GM18517 (cell line): ENCODE measurements at regions not wholly inside any gene's neighbourhood (a gene's known extent, or its start where the extent isn't known, plus 50 kb on each side); places are given as distances from the start of the nearest gene placed in this dataset.
"Not testable (repeated sequence)": the region's sequence is repeated elsewhere in the genome, so short reads cannot be mapped to it uniquely, and the experiment has no call there.

Experiments used
- ATAC-seq: cut with Tn5 transposase; IDR thresholded peaks from one replicate; pipeline ENCODE4 v1.9.1; 2021; ENCODE audit warnings: mild to moderate bottlenecking, moderate library complexity; ENCODE audit not compliant: unreplicated experiment

DNA sequence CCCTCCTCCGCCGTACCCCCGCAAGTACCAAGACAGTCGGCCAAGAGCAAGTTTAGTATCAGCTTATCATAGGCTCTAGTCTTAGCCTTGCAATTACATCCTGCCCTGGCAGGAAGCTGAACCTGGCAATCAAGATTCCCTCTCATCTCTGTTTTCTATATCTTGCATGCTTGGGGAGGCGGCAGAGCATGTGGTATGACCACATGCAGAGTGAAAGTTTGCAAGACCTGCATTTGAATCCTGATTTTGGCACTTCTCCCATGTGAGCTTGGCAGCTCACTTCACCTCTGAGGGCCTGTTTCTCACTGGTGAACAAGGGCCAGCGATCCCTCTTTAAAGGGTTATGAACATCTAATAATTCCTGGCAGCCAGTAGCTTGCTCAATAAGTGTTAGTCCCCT lies 106.1 kb upstream of the FRMD4B start:
- ATAC-seq: no peak

DNA sequence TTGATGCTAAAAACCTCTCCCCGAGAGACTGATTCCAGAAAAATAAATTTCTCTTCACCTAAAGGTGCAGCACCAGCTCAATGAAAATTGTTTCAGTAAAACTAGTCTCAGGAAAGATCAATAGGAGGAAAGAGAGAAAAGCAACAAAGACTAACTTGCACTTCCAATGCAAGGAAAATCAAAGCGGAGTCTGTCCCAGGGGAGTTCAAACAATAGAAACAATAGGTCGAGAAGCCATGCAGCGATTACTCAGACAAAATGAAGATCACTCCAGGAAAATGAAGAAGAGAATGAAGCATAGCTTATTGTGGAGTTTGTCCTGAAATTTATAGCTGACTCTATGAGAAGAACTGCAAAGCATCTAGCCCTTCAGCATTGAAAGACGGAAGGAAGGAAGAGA lies 105.1 kb upstream of the FRMD4B start:
- no peak for ATAC-seq

DNA sequence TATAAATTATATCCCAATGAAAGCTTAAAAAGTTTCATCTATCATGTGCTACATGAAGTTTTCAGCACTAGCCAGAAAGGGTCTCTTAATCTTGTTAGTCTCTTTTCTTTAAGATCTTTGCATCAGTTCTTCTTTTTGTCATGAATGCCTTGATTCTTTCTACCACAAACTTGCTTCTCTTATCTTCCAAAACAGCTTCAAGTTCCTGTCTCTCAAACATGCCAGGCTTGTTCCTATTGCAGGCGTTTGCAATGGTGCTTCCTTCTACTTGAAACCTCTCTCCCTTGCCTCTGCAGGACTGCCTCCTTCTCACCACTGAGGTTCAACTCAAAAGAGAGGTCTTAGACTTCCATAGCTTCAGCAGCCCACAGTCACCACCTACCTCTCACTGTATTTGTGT lies 104.3 kb upstream of the FRMD4B start:
- ATAC-seq: no peak

DNA sequence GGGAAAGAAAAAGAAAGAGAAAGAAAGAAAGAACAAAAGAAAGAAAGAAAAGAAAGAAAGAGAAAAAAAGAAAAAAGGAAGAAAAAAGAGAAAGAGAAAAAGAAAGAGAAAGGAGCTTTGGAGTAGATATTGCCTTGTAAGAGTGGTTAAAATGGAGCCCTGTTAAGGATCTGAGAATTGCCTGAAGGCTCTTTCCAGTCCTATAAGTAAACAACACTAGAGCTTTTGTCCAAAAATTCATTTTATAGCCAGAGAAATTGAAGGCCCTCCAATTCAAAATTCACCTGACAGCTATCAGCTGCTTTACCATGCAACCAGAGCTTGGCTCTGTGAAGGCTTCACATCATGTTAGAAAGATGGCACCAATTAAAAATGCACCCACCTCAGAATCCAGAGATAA lies 102.1 kb upstream of the FRMD4B start:
- no peak for ATAC-seq

DNA sequence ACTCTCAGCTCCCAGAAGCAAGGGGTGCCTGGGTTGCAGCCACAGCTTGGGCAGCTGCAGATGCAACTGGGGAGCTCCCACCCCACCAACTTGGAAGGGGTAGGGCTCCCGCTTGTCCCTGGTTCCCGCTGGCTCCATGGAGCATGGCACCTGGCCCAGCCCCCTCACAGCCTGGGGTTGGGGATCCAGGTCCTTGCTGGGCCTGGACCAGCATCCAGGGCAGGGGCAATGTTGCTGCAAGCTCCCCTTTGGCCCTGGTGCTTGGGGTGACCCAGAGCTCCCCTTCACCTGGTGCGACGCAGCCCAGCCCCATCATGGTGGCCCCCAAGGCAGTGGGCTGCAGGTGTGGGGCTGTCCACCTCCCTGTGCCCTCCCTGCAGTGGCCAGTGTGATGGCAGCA lies 99.6 kb upstream of the FRMD4B start:
- no peak for ATAC-seq

DNA sequence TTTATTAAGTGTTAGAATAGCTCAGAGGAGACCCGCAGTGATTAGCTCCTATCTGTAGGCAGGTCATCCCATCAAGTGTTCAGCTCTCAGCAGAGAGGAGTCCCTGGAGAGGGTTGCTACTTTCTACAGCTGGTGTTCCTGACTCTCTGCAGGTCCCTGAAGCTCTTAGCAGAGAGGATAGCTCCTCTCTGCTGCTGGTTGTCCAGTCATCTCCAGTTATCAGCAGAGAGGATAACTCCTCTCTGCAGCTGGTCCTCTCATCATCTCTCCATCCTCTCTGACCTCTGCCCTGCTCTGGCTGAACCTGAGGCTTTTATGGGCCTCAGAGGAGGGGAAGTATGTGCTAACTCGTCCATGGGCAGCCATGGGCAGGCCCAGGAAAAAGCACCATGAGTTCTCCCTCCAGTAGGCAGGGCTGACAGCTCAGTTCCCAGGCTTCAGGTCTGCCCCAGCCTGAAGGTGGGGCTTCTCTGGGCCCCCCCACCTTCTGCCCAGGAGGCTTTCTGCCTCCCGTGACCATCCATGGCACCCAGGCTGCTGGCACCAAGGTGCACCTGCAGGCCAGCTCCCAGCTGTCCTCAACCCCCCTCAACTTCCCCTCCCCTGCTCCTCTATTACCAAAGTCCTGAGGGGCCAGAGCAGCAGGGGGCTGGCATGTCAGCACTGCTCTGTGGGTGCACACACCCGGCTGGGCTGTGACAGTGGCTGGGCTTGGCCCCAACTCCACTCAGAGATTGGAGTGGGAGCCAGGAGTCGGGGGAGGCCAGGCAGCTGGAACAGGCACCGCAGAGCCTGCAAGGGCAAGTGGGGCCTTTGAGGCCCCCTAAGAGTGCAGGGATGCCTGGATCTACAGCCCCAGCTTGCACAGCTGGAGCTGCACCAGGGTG lies 98.9 kb upstream of the FRMD4B start:
- ATAC-seq: no peak

DNA sequence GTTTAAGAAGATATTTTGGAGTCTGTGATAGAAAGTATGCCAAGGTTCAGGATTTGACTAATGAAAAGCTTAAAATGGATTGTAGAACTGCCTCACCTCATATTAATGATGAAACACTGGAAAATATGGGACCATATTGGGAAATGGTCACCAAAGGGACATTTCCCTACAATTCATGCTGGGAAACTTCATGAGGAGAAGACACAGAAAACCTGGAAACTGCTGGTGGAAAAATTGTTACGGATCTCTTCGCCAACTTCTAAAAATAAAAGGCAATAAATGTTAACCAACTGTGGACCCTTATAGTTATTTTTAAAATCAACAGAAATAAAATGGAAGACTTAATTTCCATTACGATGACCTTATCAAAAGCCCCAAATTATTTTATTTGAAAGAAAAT lies 97.6 kb upstream of the FRMD4B start:
- no peak for ATAC-seq

DNA sequence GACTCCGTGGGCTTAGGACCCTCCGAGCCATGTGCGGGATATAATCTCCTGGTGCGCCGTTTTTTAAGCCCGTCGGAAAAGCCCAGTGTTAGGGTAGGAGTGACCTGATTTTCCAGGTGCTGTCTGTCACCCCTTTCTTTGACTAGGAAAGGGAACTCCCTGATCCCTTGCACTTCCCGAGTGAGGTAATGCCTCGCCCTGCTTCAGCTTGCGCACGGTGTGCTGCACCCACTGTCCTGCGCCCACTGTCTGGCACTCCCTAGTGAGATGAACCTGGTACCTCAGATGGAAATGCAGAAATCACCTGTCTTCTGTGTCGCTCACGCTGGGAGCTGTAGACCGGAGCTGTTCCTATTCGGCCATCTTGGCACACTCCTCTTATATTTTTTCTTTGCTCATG lies 95.1 kb upstream of the FRMD4B start:
- ATAC-seq: not testable (repeated sequence)

DNA sequence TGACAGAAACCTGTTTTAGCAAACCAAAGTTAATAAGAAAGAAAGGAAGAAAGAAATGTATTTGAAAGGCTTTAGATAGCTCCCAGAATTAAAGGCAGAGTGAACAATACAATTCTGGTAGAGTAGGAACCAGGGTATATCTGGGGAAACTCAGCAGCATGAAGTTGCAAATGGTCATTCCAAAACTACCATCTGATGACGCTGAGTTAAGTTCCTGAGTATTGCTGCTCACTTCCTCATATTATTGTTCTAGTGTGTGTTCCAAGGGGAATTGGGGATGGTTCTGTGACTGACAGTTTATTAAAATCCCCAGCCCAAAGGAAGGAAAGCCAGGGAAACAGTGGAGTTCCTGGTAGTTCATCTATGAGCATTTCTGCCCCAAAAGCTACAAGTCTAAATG lies 88.3 kb upstream of the FRMD4B start:
- no peak for ATAC-seq

DNA sequence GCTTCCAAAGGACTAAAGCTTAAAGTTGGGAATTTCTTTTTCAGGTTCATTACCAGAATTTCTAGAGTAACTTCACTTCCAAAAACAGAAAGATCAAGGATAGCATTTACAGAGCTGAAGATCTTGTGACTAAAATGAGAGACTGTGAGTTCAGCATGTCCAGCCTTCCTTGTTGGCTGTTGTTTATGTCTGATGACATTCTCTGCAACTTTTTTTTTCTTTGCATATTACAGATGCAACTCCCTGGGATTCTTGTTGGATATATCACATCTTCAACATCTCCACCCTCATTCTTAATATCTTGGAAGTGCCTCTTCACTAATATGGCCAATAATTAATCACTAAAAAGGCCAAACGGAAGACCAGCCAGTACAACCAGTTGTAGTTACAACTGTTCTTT lies 86.2 kb upstream of the FRMD4B start:
- no peak for ATAC-seq

DNA sequence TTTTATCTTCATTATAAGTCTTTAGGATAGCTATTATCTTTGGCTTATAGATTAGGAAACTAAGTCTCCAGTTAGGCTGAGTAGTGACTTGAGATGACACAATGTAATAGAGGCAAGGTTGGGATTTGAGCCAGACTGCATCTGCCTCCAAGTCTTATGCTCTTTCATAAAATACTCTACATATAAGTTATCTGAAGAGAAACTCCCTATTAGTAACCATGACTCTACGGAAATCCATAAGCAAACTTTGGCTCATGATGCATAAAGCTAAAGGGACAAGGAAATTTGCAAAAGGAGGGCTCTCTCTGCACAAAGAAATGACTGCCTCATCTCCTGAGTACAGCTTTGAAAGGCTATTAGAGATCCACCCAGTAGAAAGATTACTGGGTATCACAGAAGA lies 77.6 kb upstream of the FRMD4B start:
- no peak for ATAC-seq

DNA sequence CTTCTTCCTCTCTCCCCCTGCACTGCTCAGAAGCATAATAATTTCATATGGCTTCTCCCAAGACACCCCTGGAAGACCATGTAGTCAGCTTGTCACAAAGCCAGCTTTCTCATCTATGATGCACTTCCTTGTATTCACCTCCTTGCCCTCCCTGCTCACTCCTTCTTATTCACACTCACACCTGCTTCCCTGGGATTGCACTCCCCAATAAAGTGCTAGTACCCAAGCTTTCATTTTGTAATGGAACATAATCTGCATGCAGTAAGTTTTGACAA lies 76.9 kb upstream of the FRMD4B start:
- ATAC-seq: no peak

DNA sequence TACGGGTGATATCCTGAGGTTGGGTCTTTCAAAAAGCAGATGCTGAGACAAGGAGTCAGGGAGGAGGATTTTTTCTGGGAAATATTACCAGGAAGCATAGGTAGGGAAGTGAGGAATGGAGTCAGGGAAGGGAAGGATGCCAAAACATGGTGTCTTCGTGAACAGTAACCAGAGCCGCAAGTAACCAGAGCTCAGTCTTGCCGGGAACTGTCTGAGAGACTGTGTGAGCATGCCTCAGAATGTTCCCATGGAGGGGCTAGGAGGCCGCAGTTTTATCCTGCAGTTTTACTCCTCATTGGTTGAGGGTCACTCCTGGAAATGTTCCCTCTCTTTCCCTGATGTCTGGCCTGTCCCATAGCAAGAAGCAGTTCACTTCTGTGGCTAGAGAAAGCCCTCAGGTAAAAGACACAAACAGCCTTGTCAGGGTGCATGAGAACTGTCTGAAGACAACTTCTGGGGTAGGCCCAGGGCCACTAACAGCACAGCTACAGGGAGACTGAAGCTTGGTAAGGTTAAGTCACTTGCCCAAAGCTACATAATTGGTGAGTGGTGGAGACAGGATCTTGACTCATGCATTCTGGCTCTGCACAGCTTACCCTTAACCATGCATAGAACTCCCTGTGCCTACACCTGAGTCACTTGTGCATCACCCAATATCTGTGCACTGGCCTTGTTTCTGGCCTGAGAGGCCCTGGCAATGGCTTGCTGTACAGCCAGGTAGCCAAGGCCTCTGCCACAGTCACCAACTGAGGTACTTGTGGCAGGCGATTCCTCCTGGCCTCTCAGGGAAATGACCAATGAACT lies 76.3 kb upstream of the FRMD4B start:
- no peak for ATAC-seq

DNA sequence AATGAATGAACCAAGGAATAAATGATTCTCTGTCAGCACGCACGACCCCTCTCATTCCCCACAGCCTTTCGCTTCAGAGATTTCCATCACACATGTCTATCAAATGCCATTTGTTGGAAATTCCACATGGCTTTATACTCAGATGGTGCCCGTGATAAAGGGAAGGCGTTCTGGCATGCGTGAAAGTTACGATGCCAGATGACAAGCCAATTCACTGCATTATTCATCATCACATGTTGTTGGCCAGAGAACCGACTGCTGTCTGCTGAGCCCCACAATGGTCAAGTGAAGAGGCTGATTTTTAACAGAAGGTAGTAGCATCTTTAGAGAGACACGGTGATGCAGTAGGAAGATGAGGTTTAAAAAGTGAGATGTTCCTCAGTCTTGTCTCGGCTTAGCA lies 74.1 kb upstream of the FRMD4B start:
- ATAC-seq: no peak

DNA sequence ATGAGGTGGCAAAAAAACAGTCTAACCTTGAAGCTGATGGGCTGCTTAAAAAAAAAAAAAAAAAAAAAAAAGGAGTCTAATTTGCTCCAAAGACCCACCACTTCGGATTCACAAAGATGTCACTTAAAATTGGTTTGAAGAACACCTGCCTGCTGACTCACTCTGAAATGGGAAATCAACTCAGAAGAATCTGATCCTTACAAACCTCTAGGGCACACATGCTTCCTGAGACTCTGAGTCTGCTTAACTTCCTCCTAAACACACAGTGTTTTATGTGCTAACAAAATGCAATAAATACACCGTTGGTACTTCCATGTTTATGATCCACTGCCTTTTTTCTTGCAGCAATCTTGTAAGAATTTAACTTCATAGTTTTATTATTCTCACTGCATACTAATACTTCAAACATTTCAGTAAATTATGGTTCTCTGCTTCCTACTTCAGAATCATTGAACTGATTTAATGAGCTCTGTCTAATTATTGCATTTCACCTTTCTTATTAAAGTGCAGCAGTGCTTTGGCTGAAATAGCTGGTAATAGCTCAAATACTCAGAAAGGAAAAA lies 73.0 kb upstream of the FRMD4B start:
- ATAC-seq: no peak

DNA sequence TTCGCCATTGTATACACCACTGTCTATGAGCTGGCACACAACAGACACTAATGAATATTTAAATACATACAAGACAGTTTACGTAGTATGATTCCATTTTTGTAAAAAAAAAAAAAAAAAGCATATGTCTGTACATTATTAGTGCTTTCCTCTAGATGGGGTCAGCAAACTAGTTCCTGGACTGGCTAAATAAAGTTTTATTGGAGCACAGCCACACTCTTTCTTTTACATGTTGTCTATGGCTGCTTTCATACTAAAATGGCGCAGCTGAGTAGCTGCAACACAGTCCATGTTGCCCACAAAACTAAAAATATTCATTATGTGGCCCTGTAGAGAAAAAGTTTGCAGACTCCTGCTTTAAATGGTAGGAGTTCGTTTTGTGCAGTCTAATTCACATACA lies 70.7 kb upstream of the FRMD4B start:
- ATAC-seq: no peak

DNA sequence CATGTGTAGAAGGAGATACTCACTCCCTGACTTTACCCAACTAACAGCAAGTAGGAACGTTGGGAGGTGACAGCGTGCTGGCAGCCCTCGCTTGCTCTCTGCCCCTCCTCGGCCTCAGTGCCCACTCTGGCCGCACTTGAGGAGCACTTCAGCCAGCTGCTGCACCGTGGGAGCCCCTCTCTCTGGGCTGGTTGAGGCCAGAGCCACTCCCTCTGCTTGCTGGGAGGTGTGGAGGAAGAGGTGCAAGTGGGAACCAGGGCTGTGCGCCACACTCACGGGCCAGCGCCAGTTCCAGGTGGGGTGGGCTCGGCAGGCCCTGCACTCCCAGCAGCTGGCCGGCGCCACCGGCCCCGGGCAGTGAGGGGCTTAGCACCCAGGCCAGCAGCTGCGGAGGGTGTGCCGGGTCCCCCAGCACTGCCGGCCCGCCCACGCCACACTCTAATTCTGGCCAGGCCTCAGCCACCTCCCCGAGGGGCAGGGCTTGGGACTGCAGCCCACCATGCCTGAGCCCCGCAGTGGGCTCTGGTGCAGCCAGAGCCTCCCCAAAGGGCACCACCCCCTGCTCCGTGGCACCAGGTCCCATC lies 68.4 kb upstream of the FRMD4B start:
- no peak for ATAC-seq

DNA sequence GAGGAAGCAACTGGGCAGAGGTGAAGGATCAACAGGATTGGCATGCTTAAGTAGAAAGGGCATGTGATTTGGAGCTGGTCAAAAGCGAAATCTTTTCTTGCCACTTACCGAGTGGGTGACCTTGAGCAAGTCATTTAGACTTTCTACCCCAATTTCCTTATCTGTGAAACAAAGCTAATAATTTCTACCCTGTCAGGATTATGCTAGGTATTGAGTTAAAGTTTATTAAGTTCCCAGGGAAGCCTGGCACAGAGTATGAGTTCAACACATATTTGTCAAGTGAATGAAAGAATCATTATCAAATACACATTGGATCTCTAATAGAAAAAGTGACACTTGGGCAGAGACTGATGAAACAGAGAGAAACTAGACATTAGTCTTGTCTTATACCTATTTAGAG lies 66.4 kb upstream of the FRMD4B start:
- no peak for ATAC-seq

DNA sequence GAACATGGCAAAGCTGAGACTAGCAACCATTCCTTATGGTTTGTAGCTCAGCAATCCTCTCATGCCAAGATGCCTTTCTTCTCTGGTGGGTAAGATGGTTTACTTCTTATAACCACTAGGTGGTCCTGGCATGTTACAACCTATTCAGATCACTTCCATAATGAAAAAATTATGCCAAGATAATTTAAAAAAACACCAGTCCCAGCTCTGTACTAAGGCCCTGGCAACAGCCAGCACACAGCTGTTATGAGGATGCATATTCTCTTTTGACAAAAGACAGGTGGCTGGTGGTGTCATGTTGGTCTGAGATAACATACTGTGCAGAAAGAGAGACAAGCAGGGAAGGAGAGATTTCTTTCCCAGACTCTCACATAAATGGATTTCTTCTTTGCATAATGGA lies 65.7 kb upstream of the FRMD4B start:
- no peak for ATAC-seq

DNA sequence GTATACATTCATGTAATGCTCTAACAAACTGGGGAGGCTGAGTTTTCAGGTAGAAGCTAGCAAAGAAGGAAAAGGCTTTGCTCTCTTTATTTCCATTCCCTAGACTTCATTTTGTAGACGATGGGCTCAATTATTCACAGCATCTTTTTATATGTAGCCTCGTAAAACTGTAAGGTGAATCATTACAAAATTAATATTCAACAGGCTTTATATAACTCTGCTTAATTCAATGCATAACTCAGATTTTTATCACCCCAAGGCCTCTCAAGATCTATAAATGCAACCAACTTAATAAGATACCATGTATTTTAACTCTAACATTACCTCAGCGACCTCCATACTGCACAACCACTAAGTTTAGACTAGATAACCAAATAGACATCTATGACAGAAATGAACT lies 63.0 kb upstream of the FRMD4B start:
- no peak for ATAC-seq

DNA sequence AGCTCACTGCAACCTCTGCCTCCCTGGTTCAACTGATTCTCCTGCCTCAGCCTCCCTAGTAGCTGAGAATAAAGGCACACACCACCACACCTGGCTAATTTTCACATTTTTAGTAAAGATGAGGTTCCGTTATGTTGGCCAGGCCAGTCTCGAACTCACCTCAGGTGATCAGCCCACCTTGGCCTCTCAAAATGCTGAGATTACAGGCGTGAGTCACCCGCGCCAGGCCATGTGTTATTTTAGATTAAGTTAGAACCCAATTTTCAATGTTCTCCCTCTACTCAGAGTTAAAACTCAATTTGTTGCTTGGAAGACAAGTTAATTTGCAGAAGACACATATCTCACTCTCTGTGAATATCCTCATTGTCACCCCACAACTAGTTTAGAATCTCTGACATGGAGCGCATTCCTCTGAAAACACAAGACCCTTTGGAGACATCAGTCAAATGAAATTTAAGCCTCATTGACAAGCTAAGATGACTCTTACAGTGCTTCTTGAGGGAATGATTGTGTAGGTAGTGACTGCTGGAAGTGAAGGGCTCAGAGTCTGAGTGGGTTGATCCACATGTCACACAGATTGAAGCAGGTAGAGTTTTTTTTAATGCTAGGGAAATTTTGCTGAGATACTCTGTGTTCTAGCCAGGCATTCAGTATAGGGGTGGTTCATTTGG lies 60.6 kb upstream of the FRMD4B start:
- ATAC-seq: no peak
